Panc1 (cell line): ENCODE measurements at regions not wholly inside any gene's neighbourhood (a gene's known extent, or its start where the extent isn't known, plus 50 kb on each side); places are given as distances from the start of the nearest gene placed in this dataset.

Source experiments
- CTCF ChIP-seq: fragments of 450-650 bp; IDR thresholded peaks from 2 replicates; pipeline ENCODE4 v1.5.1; 2017; ENCODE audit warnings: mild to moderate bottlenecking
- POLR2AphosphoS5 ChIP-seq: IDR thresholded peaks from 2 replicates; pipeline ENCODE4 v1.6.1; 2012; ENCODE audit warnings: mild to moderate bottlenecking, low read depth, low read length, moderate library complexity

- TF ChIP-seq CTCF (no peak), POLR2AphosphoS5 (no peak)
These were observed 367.7 kb downstream of the KCNRG start for GRCh38 chr13:50382951-50383350.
